ENCODE measurements at regions not wholly inside any gene's neighbourhood (a gene's known extent, or its start where the extent isn't known, plus 50 kb on each side); places are given as distances from the start of the nearest gene placed in this dataset.

DNA sequence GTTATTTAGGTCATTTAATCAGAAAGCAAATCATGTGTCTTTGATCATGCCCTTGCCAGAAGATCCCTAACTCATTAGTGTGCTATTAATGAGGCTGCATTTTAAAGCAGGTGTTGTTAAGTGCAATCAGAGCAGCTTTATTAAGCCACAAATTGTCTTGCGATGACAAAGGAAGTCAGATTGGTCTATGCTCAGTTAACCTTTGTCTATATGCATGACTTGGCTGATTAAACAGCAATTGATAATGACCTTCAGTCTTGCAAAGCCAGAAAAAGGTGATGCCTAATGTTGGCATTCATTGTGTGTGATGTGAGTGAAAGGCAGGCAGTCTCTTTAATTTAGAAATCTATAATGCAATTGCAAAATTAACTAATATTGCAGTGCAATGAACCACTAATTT lies 166.9 kb downstream of the RND3 start:
- Histone ChIP-seq H3K4me1 (ENCODE audit: insufficient read depth, low read length) (no peaks in the 10 kb centered on the region), H3K9me3 (ENCODE audit: low read depth, low read length) (no peaks in the 10 kb centered on the region), H3K4me2 (ENCODE audit: insufficient read depth, low read length) (no peak overlapping the region), H3K27me3 (ENCODE audit: insufficient read depth, low read length) (no peaks in the 10 kb centered on the region), H3K79me2 (ENCODE audit: insufficient read depth, low read length) (no peaks in the 10 kb centered on the region), H2AFZ (ENCODE audit: low read length) (no peak overlapping the region), H4K20me1 (ENCODE audit: insufficient read depth, low read length) (no peaks in the 10 kb centered on the region), H3K27ac (ENCODE audit: low read depth, low read length) (no peak overlapping the region), H3K36me3 (ENCODE audit: insufficient read depth, low read length) (no peaks in the 10 kb centered on the region), H3K4me3 (ENCODE audit: insufficient read depth, low read length) (no peak overlapping the region)
- TF ChIP-seq, protein P1, sequence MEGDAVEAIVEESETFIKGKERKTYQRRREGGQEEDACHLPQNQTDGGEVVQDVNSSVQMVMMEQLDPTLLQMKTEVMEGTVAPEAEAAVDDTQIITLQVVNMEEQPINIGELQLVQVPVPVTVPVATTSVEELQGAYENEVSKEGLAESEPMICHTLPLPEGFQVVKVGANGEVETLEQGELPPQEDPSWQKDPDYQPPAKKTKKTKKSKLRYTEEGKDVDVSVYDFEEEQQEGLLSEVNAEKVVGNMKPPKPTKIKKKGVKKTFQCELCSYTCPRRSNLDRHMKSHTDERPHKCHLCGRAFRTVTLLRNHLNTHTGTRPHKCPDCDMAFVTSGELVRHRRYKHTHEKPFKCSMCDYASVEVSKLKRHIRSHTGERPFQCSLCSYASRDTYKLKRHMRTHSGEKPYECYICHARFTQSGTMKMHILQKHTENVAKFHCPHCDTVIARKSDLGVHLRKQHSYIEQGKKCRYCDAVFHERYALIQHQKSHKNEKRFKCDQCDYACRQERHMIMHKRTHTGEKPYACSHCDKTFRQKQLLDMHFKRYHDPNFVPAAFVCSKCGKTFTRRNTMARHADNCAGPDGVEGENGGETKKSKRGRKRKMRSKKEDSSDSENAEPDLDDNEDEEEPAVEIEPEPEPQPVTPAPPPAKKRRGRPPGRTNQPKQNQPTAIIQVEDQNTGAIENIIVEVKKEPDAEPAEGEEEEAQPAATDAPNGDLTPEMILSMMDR (IDR thresholded peaks at IDR 0.05; ENCODE audit: extremely low read depth, low read depth, low read length) = no peak
- DNase-seq (ENCODE audit: insufficient read length, low spot score, missing footprints) = no peak

DNA sequence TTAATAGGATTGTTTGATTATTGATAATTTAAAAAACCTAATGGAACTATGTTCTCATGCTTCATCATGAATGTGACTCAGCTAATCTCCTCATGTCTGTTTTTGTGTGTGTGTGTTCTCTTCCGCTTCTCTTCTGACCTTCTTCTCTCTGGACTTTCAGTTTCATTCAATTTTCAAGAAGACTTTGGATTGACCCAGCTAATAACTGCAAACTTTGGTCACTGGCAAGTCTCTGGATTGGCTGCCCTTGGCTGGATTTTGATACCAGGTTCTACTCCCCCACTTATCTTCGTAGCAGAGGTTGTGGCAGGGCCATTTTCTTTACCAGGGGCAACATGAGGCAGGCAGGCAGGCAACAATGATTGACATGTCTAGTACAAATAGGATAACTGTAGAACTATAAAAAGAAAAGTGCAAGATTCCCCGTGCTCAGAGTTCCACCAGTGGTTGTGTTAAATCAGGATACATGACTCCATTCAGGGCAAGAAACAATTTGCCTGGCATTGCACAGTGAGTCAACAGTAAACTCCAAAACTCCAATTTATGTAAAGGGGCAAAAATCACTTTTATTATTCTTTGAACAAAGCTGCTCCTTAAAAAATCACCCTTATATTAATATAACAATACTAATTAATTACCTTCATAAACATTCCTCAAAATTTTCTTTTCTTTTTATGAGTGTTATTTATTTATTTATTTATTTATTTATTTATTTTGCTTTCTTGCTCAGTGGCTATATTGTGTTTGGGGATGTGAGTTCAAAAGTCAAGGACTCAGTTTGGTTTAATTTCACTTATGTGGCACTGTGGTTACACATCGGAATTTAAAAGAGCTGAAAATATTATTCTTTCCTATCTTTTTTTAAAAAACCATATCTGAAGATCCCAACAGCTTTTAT lies 167.6 kb downstream of the RND3 start:
- no peak overlapping the region for H3K4me3 ChIP-seq (ENCODE audit: insufficient read depth, low read length)
- H3K4me2 ChIP-seq (ENCODE audit: insufficient read depth, low read length) = no peak overlapping the region
- no peaks in the 10 kb centered on the region for H3K4me1 ChIP-seq (ENCODE audit: insufficient read depth, low read length)
- H3K27ac ChIP-seq (ENCODE audit: low read depth, low read length) = no peak overlapping the region
- H3K9me3 ChIP-seq (ENCODE audit: low read depth, low read length) = no peaks in the 10 kb centered on the region
- H2AFZ ChIP-seq (ENCODE audit: low read length) = no peak overlapping the region
- no peaks in the 10 kb centered on the region for H3K27me3 ChIP-seq (ENCODE audit: insufficient read depth, low read length)
- DNase-seq (ENCODE audit: insufficient read length, low spot score, missing footprints) = no peak
- H3K79me2 ChIP-seq (ENCODE audit: insufficient read depth, low read length) = no peaks in the 10 kb centered on the region
- TF ChIP-seq, protein P1 (IDR thresholded peaks at IDR 0.05; ENCODE audit: extremely low read depth, low read depth, low read length) = no peak
- no peaks in the 10 kb centered on the region for H4K20me1 ChIP-seq (ENCODE audit: insufficient read depth, low read length)
- no peaks in the 10 kb centered on the region for H3K36me3 ChIP-seq (ENCODE audit: insufficient read depth, low read length)

DNA sequence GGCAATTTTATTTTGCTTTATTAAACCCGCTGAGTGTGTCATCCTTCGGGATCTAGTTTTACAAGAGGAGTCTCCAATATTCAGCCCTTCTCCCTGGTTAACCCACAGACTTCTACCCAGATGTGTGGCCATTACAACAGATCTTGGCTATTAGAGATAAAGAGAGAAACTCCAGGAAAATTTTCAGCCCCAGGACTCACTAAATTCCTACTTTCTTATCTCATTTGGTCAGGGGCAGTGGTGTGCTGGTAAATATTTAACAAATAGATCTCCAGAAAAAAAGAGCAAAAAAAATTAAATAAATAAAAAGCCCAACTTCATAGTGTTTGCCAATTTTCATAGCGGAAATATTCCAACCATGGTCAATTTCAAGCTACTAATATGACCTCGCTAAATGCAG lies 168.4 kb downstream of the RND3 start:
- Histone ChIP-seq H3K9me3 (ENCODE audit: low read depth, low read length) (no peaks in the 10 kb centered on the region), H4K20me1 (ENCODE audit: insufficient read depth, low read length) (no peaks in the 10 kb centered on the region), H3K4me2 (ENCODE audit: insufficient read depth, low read length) (no peak overlapping the region), H3K36me3 (ENCODE audit: insufficient read depth, low read length) (no peaks in the 10 kb centered on the region), H3K79me2 (ENCODE audit: insufficient read depth, low read length) (no peaks in the 10 kb centered on the region), H3K27ac (ENCODE audit: low read depth, low read length) (no peak overlapping the region), H2AFZ (ENCODE audit: low read length) (peak overlapping the region; percentile 5), H3K4me3 (ENCODE audit: insufficient read depth, low read length) (no peak overlapping the region), H3K4me1 (ENCODE audit: insufficient read depth, low read length) (no peaks in the 10 kb centered on the region), H3K27me3 (ENCODE audit: insufficient read depth, low read length) (no peaks in the 10 kb centered on the region)
- TF ChIP-seq, protein P1 (IDR thresholded peaks at IDR 0.05; ENCODE audit: extremely low read depth, low read depth, low read length) = no peak
- no peak for DNase-seq (ENCODE audit: insufficient read length, low spot score, missing footprints)

DNA sequence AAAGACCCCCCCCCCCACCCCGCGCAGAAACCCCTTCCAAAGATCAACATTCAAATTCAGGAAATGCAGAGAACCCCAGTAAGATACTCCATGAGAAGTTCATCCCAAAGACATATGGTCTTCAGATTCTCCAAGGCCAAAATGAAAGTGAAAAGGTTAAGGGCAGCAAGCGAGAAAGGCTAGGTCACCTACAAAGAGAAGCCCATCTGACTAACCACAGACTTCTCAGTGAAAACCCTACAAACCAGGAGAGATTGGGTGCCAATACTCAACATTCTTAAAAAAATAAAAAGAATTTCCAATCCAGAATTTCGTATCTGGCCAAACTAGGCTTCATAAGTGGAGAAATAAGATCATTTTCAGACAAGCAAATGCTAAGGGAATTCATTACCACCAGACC lies 175.2 kb downstream of the RND3 start:
- Histone ChIP-seq H3K4me3 (ENCODE audit: insufficient read depth, low read length) (no peak overlapping the region), H3K9me3 (ENCODE audit: low read depth, low read length) (no peaks in the 10 kb centered on the region), H3K36me3 (ENCODE audit: insufficient read depth, low read length) (no peaks in the 10 kb centered on the region), H2AFZ (ENCODE audit: low read length) (no peak overlapping the region), H3K27ac (ENCODE audit: low read depth, low read length) (no peak overlapping the region), H3K4me2 (ENCODE audit: insufficient read depth, low read length) (no peak overlapping the region), H3K27me3 (ENCODE audit: insufficient read depth, low read length) (no peaks in the 10 kb centered on the region), H3K4me1 (ENCODE audit: insufficient read depth, low read length) (no peaks in the 10 kb centered on the region), H4K20me1 (ENCODE audit: insufficient read depth, low read length) (no peaks in the 10 kb centered on the region), H3K79me2 (ENCODE audit: insufficient read depth, low read length) (no peaks in the 10 kb centered on the region)
- TF ChIP-seq, protein P1 (IDR thresholded peaks at IDR 0.05; ENCODE audit: extremely low read depth, low read depth, low read length) = no peak
- DNase-seq (ENCODE audit: insufficient read length, low spot score, missing footprints) = no peak

Measured in osteoblast (primary cell).